CD4-positive, alpha-beta T cell treated with Interleukin-15 for 4 hours (primary cell): ENCODE measurements at regions not wholly inside any gene's neighbourhood (a gene's known extent, or its start where the extent isn't known, plus 50 kb on each side); places are given as distances from the start of the nearest gene placed in this dataset.

Source experiments
- DNase-seq: peaks from one replicate; pipeline ENCODE4 v3.0.0-alpha.2; 2020; ENCODE audit warnings: low spot score

- no peak for DNase-seq
Measured at GRCh38 chr2:129757366-129757914, 222.0 kb upstream of the RAB6C start.

- DNase-seq, result no peak
Measured at GRCh38 chr2:129757915-129758783, 221.3 kb upstream of the RAB6C start.

- DNase-seq, result no peak
Measured at GRCh38 chr2:129758784-129759471, 220.5 kb upstream of the RAB6C start.

- DNase-seq, result no peak
Measured at GRCh38 chr2:129759472-129760010, 219.9 kb upstream of the RAB6C start.

GRCh38 chr2:129760669-129761068, 218.8 kb upstream of the RAB6C start:
- no peak for DNase-seq

GRCh38 chr2:129761569-129762021, 217.9 kb upstream of the RAB6C start:
- DNase-seq, result no peak

- DNase-seq, result no peak
Measured at GRCh38 chr2:129762386-129763189, 216.9 kb upstream of the RAB6C start.

- no peak for DNase-seq
Measured at GRCh38 chr2:129763190-129763846, 216.1 kb upstream of the RAB6C start.

- no peak for DNase-seq
Measured at GRCh38 chr2:129763966-129764365, 215.5 kb upstream of the RAB6C start.

GRCh38 chr2:129764376-129765325, 214.8 kb upstream of the RAB6C start:
- no peak for DNase-seq

- no peak for DNase-seq
Measured at GRCh38 chr2:129765326-129765677, 214.2 kb upstream of the RAB6C start.

- DNase-seq, result no peak
Measured at GRCh38 chr2:129765678-129766351, 213.7 kb upstream of the RAB6C start.

- no peak for DNase-seq
Measured at GRCh38 chr2:129766374-129766993, 213.0 kb upstream of the RAB6C start.

- DNase-seq, result no peak
Measured at GRCh38 chr2:129767346-129768035, 212.0 kb upstream of the RAB6C start.

GRCh38 chr2:129768036-129768386, 211.5 kb upstream of the RAB6C start:
- no peak for DNase-seq

- DNase-seq, result no peak
Measured at GRCh38 chr2:129768485-129769184, 210.8 kb upstream of the RAB6C start.

- no peak for DNase-seq
Measured at GRCh38 chr2:129769185-129769991, 210.1 kb upstream of the RAB6C start.
